HepG2 (cell line): ENCODE measurements at regions not wholly inside any gene's neighbourhood (a gene's known extent, or its start where the extent isn't known, plus 50 kb on each side); places are given as distances from the start of the nearest gene placed in this dataset.

ENCODE experiments used
- EEA1 ChIP-seq: sonication (generic); formaldehyde crosslinking; IDR thresholded peaks from 2 replicates; pipeline ENCODE4 v1.5.1; 2020; ENCODE audit warnings: mild to moderate bottlenecking, missing genetic modification reagents, borderline replicate concordance
- ETV5 ChIP-seq: IDR thresholded peaks from 2 replicates; pipeline ENCODE4 v1.6.1; 2018; ENCODE audit warnings: missing biosample characterization, missing genetic modification reagents, inconsistent platforms, borderline replicate concordance
- FOXC1 ChIP-seq: sonication (generic); formaldehyde crosslinking; IDR thresholded peaks from 2 replicates; pipeline ENCODE4 v1.8.0; 2022; ENCODE audit warnings: mild to moderate bottlenecking, missing genetic modification reagents, borderline replicate concordance
- FOXK2 ChIP-seq: fragments of 450-650 bp; IDR thresholded peaks from 2 replicates; pipeline ENCODE4 v1.6.1; 2016
- FOXP1 ChIP-seq, 2 experiments: fragments of 450-650 bp in 1 of 2; IDR thresholded peaks; 2 replicates each; pipeline ENCODE4 v1.6.1; 2017 to 2018; ENCODE audit warnings: antibody characterized with exemption in 1 of 2
- HCFC1 ChIP-seq: fragments of 150-350 bp; IDR thresholded peaks from 2 replicates; pipeline ENCODE4 v1.6.1; 2014; ENCODE audit warnings: low read depth, low read length
- HIVEP1 ChIP-seq: sonication (generic); formaldehyde crosslinking; IDR thresholded peaks from 2 replicates; pipeline ENCODE4 v1.4.0; 2020; ENCODE audit warnings: mild to moderate bottlenecking, missing genetic modification reagents
- HMGXB4 ChIP-seq, 2 experiments: sonication (generic) in 1 of 2; formaldehyde crosslinking in 1 of 2; IDR thresholded peaks; 2 replicates each; pipeline versions ENCODE4 v1.4.0 to v1.6.1; 2018 to 2020; ENCODE audit warnings: missing genetic modification reagents in 2 of 2, borderline replicate concordance in 1 of 2, low read depth in 1 of 2, mild to moderate bottlenecking in 1 of 2, missing biosample characterization in 1 of 2
- HNF4G ChIP-seq, 2 experiments: sonication (generic) in 1 of 2; formaldehyde crosslinking in 1 of 2; IDR thresholded peaks; 2 replicates each; pipeline versions ENCODE4 v1.4.0 to v1.6.1; 2011 to 2020; ENCODE audit warnings: borderline replicate concordance in 2 of 2, low read depth in 2 of 2, mild to moderate bottlenecking in 2 of 2, low read length in 1 of 2, missing genetic modification reagents in 1 of 2, moderate library complexity in 1 of 2
- IRF9 ChIP-seq: sonication (generic); formaldehyde crosslinking; IDR thresholded peaks from 2 replicates; pipeline ENCODE4 v1.8.0; 2022; ENCODE audit warnings: missing genetic modification reagents, mild to moderate bottlenecking, borderline replicate concordance
- KIAA2018 ChIP-seq: sonication (generic); formaldehyde crosslinking; IDR thresholded peaks from 2 replicates; pipeline ENCODE4 v1.5.0; 2020; ENCODE audit warnings: mild to moderate bottlenecking, missing genetic modification reagents, borderline replicate concordance
- MLX ChIP-seq: IDR thresholded peaks from 2 replicates; pipeline ENCODE4 v1.6.1; 2016
- TCF7 ChIP-seq: sonication (generic); IDR thresholded peaks from 2 replicates; pipeline ENCODE4 v1.6.1; 2016; ENCODE audit warnings: antibody characterized with exemption, low read depth
- ZKSCAN1 ChIP-seq: fragments of 150-350 bp; IDR thresholded peaks from 2 replicates; pipeline ENCODE4 v1.6.1; 2014; ENCODE audit warnings: low read length
- ZNF124 ChIP-seq: sonication (generic); formaldehyde crosslinking; IDR thresholded peaks from 2 replicates; pipeline ENCODE4 v1.4.0; 2020; ENCODE audit warnings: missing genetic modification reagents
- ZNF350 ChIP-seq: sonication (generic); formaldehyde crosslinking; IDR thresholded peaks from 2 replicates; pipeline ENCODE4 v1.4.0; 2020; ENCODE audit warnings: mild to moderate bottlenecking, low read depth, missing genetic modification reagents, borderline replicate concordance
- ZNF430 ChIP-seq: sonication (generic); formaldehyde crosslinking; IDR thresholded peaks from 2 replicates; pipeline ENCODE4 v1.9.0; 2021; ENCODE audit warnings: mild to moderate bottlenecking, missing genetic modification reagents
- ZNF605 ChIP-seq: sonication (generic); formaldehyde crosslinking; IDR thresholded peaks from 2 replicates; pipeline ENCODE4 v1.8.0; 2022; ENCODE audit warnings: mild to moderate bottlenecking, missing genetic modification reagents

- TF ChIP-seq ZKSCAN1 (no peak), ZNF605 (CRISPR knock-in tag) (peak; percentile 86), FOXC1 (CRISPR knock-in tag) (0 out of 2 replicates have a peak, but pooled peaks have one; percentile 56), HIVEP1 (peak; percentile 43; the same call in 1 of the 2 replicates), MLX (CRISPR knock-in tag) (peak; percentile 91), FOXK2 (no peak), EEA1 (no peak), HMGXB4 (CRISPR knock-in tag; IDR thresholded peaks at IDR 0.05; ENCODE audit: borderline replicate concordance in 1 of 2, low read depth in 1 of 2) (peak in 1 of 2 experiments; percentile 68; a peak in 1 of 4 replicates), IRF9 (peak; percentile 64; the same call in 1 of the 2 replicates), ZNF124 (CRISPR knock-in tag) (peak; percentile 74), TCF7 (peak; percentile 98), HCFC1 (no peak), HNF4G (IDR thresholded peaks at IDR 0.05; ENCODE audit: borderline replicate concordance, low read depth, low read length) (peak; percentile 89), HNF4G (CRISPR knock-in tag; IDR thresholded peaks at IDR 0.05; ENCODE audit: borderline replicate concordance, low read depth) (peak; percentile 90), ETV5 (CRISPR knock-in tag) (peak; percentile 97), ZNF350 (peak; percentile 83), ZNF430 (CRISPR knock-in tag) (peak; percentile 100), FOXP1 (IDR thresholded peaks at IDR 0.05) (0 out of 2 replicates have a peak, but pooled peaks have one; percentile 33), FOXP1 (CRISPR knock-in tag; IDR thresholded peaks at IDR 0.05) (peak; percentile 91), KIAA2018 (no peak)
Measured at GRCh38 chr17:72403713-72404209, 282.9 kb downstream of the SOX9 start (continued).
